GM23338 (cell line): ENCODE measurements at regions not wholly inside any gene's neighbourhood (a gene's known extent, or its start where the extent isn't known, plus 50 kb on each side); places are given as distances from the start of the nearest gene placed in this dataset.

Experiments used
- ATAC-seq: fragments of 200-7000 bp; cut with Tn5 transposase; 3 replicates; pipeline ENCODE4 v1.9.1; 2020
- DNase-seq: peaks from one replicate; pipeline ENCODE4 v3.0.0-alpha.2; 2015; ENCODE audit warnings: low spot score
- H2AFZ ChIP-seq: fragments of 200-600 bp; sonication (generic); 2 replicates; pipeline ENCODE4 v1.8.0; 2016; ENCODE audit warnings: antibody characterized with exemption, mild to moderate bottlenecking, moderate library complexity
- H3F3A ChIP-seq: fragments of 200-600 bp; sonication (generic); replicated peaks from 2 replicates; pipeline ENCODE4 v1.8.0; 2017; ENCODE audit warnings: antibody characterized with exemption, mixed run types, low read depth
- H3K27ac ChIP-seq: fragments of 200-600 bp; sonication (generic); 2 replicates; pipeline ENCODE4 v1.6.1; 2016; ENCODE audit warnings: low read depth
- H3K27me3 ChIP-seq: fragments of 200-600 bp; sonication (generic); 2 replicates; pipeline ENCODE4 v1.8.0; 2016; ENCODE audit warnings: mild to moderate bottlenecking, mixed run types, moderate library complexity; ENCODE audit not compliant: insufficient read depth
- H3K36me3 ChIP-seq: fragments of 200-600 bp; sonication (generic); 2 replicates; pipeline ENCODE4 v1.8.0; 2016; ENCODE audit warnings: mild to moderate bottlenecking; ENCODE audit not compliant: insufficient read depth
- H3K4me1 ChIP-seq: fragments of 200-600 bp; sonication (generic); 2 replicates; pipeline ENCODE4 v1.8.0; 2016; ENCODE audit warnings: mild to moderate bottlenecking, moderate library complexity; ENCODE audit not compliant: insufficient read depth
- H3K4me2 ChIP-seq: fragments of 200-600 bp; sonication (generic); 2 replicates; pipeline ENCODE4 v1.7.1; 2017; ENCODE audit warnings: mixed run types
- H3K4me3 ChIP-seq: fragments of 200-600 bp; sonication (generic); 2 replicates; pipeline ENCODE4 v1.6.1; 2016; ENCODE audit warnings: mixed run types
- H3K79me2 ChIP-seq: fragments of 200-600 bp; sonication (generic); replicated peaks from 2 replicates; pipeline ENCODE4 v1.8.0; 2017; ENCODE audit warnings: mild to moderate bottlenecking; ENCODE audit not compliant: insufficient read depth
- H3K9me2 ChIP-seq: fragments of 200-600 bp; sonication (generic); 2 replicates; pipeline ENCODE4 v1.8.0; 2017; ENCODE audit not compliant: insufficient read depth
- H4K20me1 ChIP-seq: fragments of 200-600 bp; sonication (generic); replicated peaks from 2 replicates; pipeline ENCODE4 v1.8.0; 2017; ENCODE audit warnings: mild to moderate bottlenecking; ENCODE audit not compliant: insufficient read depth
- H3K27ac Mint-ChIP-seq: 2 replicates; pipeline ENCODE4 v1.8.0; 2020; ENCODE audit warnings: inconsistent platforms, mild to moderate bottlenecking, moderate library complexity, mixed read lengths
- H3K27me3 Mint-ChIP-seq: 3 replicates; pipeline ENCODE4 v1.8.0; 2022; ENCODE audit warnings: low read depth, mild to moderate bottlenecking, moderate library complexity, mixed read lengths, inconsistent platforms; ENCODE audit not compliant: insufficient read depth, poor library complexity
- H3K36me3 Mint-ChIP-seq: 3 replicates; pipeline ENCODE4 v1.8.0; 2021; ENCODE audit warnings: low read depth, mild to moderate bottlenecking, inconsistent platforms, moderate library complexity, mixed read lengths
- H3K4me1 Mint-ChIP-seq: 3 replicates; pipeline ENCODE4 v1.8.0; 2020; ENCODE audit warnings: mild to moderate bottlenecking, inconsistent platforms, mixed read lengths
- H3K4me3 Mint-ChIP-seq: 3 replicates; pipeline ENCODE4 v1.8.0; 2021; ENCODE audit warnings: moderate library complexity, mild to moderate bottlenecking, inconsistent platforms, mixed read lengths
- H3K9me3 Mint-ChIP-seq: 3 replicates; pipeline ENCODE4 v1.8.0; 2020; ENCODE audit warnings: moderate library complexity, mild to moderate bottlenecking, inconsistent platforms, mixed read lengths
- CREB1 ChIP-seq: fragments of 250-450 bp; sonication (Bioruptor Pico); IDR thresholded peaks from 2 replicates; pipeline ENCODE4 v1.5.0; 2020; ENCODE audit warnings: low read depth, mild to moderate bottlenecking, moderate library complexity
- CTCF ChIP-seq, 2 experiments: fragments of 200-600 bp in 1 of 2; sonication (generic) in 1 of 2; conservative IDR thresholded peaks; 2 replicates each; pipeline versions ENCODE4 v1.5.1 to v1.6.1; 2016 to 2017; ENCODE audit warnings: antibody characterized with exemption in 2 of 2, low read depth in 2 of 2, mild to moderate bottlenecking in 2 of 2, moderate library complexity in 1 of 2
- EZH2phosphoT487 ChIP-seq: fragments of 200-600 bp; sonication (generic); IDR thresholded peaks from one replicate; pipeline ENCODE4 v1.8.1; 2018; ENCODE audit warnings: antibody characterized with exemption; ENCODE audit not compliant: unreplicated experiment
- NANOG ChIP-seq: IDR thresholded peaks from 2 replicates; pipeline ENCODE4 v1.6.1; 2016; ENCODE audit warnings: antibody characterized with exemption, borderline replicate concordance
- REST ChIP-seq: IDR thresholded peaks from one replicate; pipeline ENCODE4 v1.6.1; 2018; ENCODE audit warnings: antibody characterized with exemption; ENCODE audit not compliant: unreplicated experiment
- STAT1 ChIP-seq: IDR thresholded peaks from one replicate; pipeline ENCODE4 v1.6.1; 2016; ENCODE audit warnings: antibody characterized with exemption; ENCODE audit not compliant: unreplicated experiment
- ZNF114 ChIP-seq: fragments of 250-450 bp; sonication (Bioruptor Pico); IDR thresholded peaks from 2 replicates; pipeline ENCODE4 v1.5.0; 2020; ENCODE audit warnings: mild to moderate bottlenecking, moderate library complexity
- ZNF462 ChIP-seq: fragments of 250-450 bp; sonication (Bioruptor Pico); IDR thresholded peaks from 2 replicates; pipeline ENCODE4 v1.5.0; 2020; ENCODE audit warnings: mild to moderate bottlenecking, moderate library complexity

- Histone ChIP-seq H3K36me3 (no peaks in the 10 kb centered on the region), H3K27me3 (no peaks in the 10 kb centered on the region), H3K4me1 (peaks cover 26% of the 10 kb centered on the region), H3F3A (no peaks in the 10 kb centered on the region), H3K9me2 (no peaks in the 10 kb centered on the region), H2AFZ (no peak overlapping the region), H3K27ac (no peak overlapping the region), H3K79me2 (no peaks in the 10 kb centered on the region), H3K4me2 (no peak overlapping the region), H4K20me1 (no peaks in the 10 kb centered on the region), H3K4me3 (no peak overlapping the region)
- DNase-seq, result no peak
- H3K27ac Mint-ChIP-seq, result no peak overlapping the region
- H3K27me3 Mint-ChIP-seq, result peaks cover 2% of the 10 kb centered on the region
- no peak for TF ChIP-seq REST
- TF ChIP-seq EZH2phosphoT487, result no peak
- TF ChIP-seq ZNF114, result no peak
- TF ChIP-seq ZNF462 (CRISPR knock-in tag), result no peak
- no peak for TF ChIP-seq CREB1 (CRISPR knock-in tag)
- no peak for TF ChIP-seq CTCF (conservative IDR thresholded peaks at IDR 0.05; ENCODE audit: low read depth in 2 of 2)
- no peak for TF ChIP-seq STAT1
- TF ChIP-seq NANOG, result no peak
- peaks cover 27% of the 10 kb centered on the region for H3K4me1 Mint-ChIP-seq
- H3K9me3 Mint-ChIP-seq, result no peaks in the 10 kb centered on the region
- no peak overlapping the region for H3K4me3 Mint-ChIP-seq
- H3K36me3 Mint-ChIP-seq, result no peaks in the 10 kb centered on the region
- no peak for ATAC-seq
These were observed 55.9 kb downstream of the PROKR2 start for GRCh38 chr20:5260889-5261288.
